Skeletal muscle tissue (tissue), 3 donors: ENCODE measurements at regions not wholly inside any gene's neighbourhood (a gene's known extent, or its start where the extent isn't known, plus 50 kb on each side); places are given as distances from the start of the nearest gene placed in this dataset.

Experiments
- H3K27ac ChIP-seq: one replicate; pipeline ENCODE4 v1.7.0; 2013; ENCODE audit warnings: mild to moderate bottlenecking, low read depth, low read length, inconsistent platforms
- H3K27me3 ChIP-seq, 3 donors: one replicate each; pipeline ENCODE4 v1.7.0; 2013; ENCODE audit warnings: low read length in 3 of 3; ENCODE audit not compliant: control insufficient read depth in 3 of 3, insufficient read depth in 3 of 3
- H3K36me3 ChIP-seq, 3 donors: one replicate each; pipeline ENCODE4 v1.7.0; 2013; ENCODE audit warnings: low read length in 3 of 3; ENCODE audit not compliant: control insufficient read depth in 3 of 3, insufficient read depth in 3 of 3
- H3K4me1 ChIP-seq, 3 donors: one replicate each; pipeline ENCODE4 v1.7.0; 2013; ENCODE audit warnings: low read length in 3 of 3, mild to moderate bottlenecking in 3 of 3; ENCODE audit not compliant: control insufficient read depth in 3 of 3, insufficient read depth in 3 of 3
- H3K4me3 ChIP-seq, 3 donors: one replicate each; pipeline ENCODE4 v1.7.0; 2013; ENCODE audit warnings: low read length in 3 of 3
- H3K9ac ChIP-seq, 3 donors: one replicate each; pipeline ENCODE4 v1.7.0; 2013; ENCODE audit warnings: low read length in 3 of 3, mild to moderate bottlenecking in 3 of 3, moderate library complexity in 2 of 3, low read depth in 1 of 3
- H3K9me3 ChIP-seq, 3 donors: one replicate each; pipeline ENCODE4 v1.7.0; 2013; ENCODE audit warnings: low read length in 3 of 3; ENCODE audit not compliant: control insufficient read depth in 3 of 3
- donor health status: Osteomylitis.

- no peak overlapping the region for H3K9ac ChIP-seq
- H3K27ac ChIP-seq, result no peak overlapping the region
- H3K36me3 ChIP-seq, result no peaks in the 10 kb centered on the region
Measured at GRCh38 chr14:62304257-62304656, 542.0 kb downstream of the SNAPC1 start.

GRCh38 chr14:62307844-62308243 is 545.6 kb downstream of the SNAPC1 start:
- H3K4me3 ChIP-seq, result no peak overlapping the region
- H3K27ac ChIP-seq, result no peak overlapping the region
- no peaks in the 10 kb centered on the region for H3K9me3 ChIP-seq
- H3K27me3 ChIP-seq, result no peaks in the 10 kb centered on the region
- no peaks in the 10 kb centered on the region for H3K36me3 ChIP-seq
- no peaks in the 10 kb centered on the region for H3K4me1 ChIP-seq
- H3K9ac ChIP-seq, result no peak overlapping the region

More at GRCh38 chr14:62304257-62304656, 542.0 kb downstream of the SNAPC1 start:
- H3K27me3 ChIP-seq, result no peaks in the 10 kb centered on the region
- H3K4me3 ChIP-seq, result no peak overlapping the region
- peaks cover 0 to 5% (median 0%) of the 10 kb centered on the region in 3 donors for H3K4me1 ChIP-seq
- H3K9me3 ChIP-seq, result no peaks in the 10 kb centered on the region

- Histone ChIP-seq H3K27me3 (no peaks in the 10 kb centered on the region), H3K27ac (no peak overlapping the region), H3K9me3 (no peaks in the 10 kb centered on the region), H3K9ac (no peak overlapping the region), H3K36me3 (no peaks in the 10 kb centered on the region), H3K4me1 (no peaks in the 10 kb centered on the region), H3K4me3 (no peak overlapping the region)
Measured at GRCh38 chr14:62308316-62308715, 546.1 kb downstream of the SNAPC1 start.

GRCh38 chr14:62308891-62309290 is 546.7 kb downstream of the SNAPC1 start:
- Histone ChIP-seq H3K27ac (no peak overlapping the region), H3K27me3 (no peaks in the 10 kb centered on the region)

GRCh38 chr14:62313212-62313611 is 551.0 kb downstream of the SNAPC1 start:
- Histone ChIP-seq H3K36me3 (no peaks in the 10 kb centered on the region), H3K27ac (no peak overlapping the region), H3K27me3 (no peaks in the 10 kb centered on the region), H3K9me3 (no peaks in the 10 kb centered on the region), H3K4me3 (no peak overlapping the region), H3K4me1 (no peaks in the 10 kb centered on the region), H3K9ac (no peak overlapping the region)

More at GRCh38 chr14:62308891-62309290, 546.7 kb downstream of the SNAPC1 start:
- Histone ChIP-seq H3K4me3 (no peak overlapping the region), H3K4me1 (no peaks in the 10 kb centered on the region), H3K9me3 (no peaks in the 10 kb centered on the region), H3K9ac (no peak overlapping the region), H3K36me3 (no peaks in the 10 kb centered on the region)

- Histone ChIP-seq H3K36me3 (no peaks in the 10 kb centered on the region), H3K4me1 (no peaks in the 10 kb centered on the region), H3K9ac (no peak overlapping the region), H3K9me3 (no peaks in the 10 kb centered on the region), H3K27me3 (no peaks in the 10 kb centered on the region), H3K4me3 (no peak overlapping the region), H3K27ac (no peak overlapping the region)
Measured at GRCh38 chr14:62314221-62314620, 552.0 kb downstream of the SNAPC1 start.

GRCh38 chr14:62314871-62315270 is 552.7 kb downstream of the SNAPC1 start:
- Histone ChIP-seq H3K4me1 (no peaks in the 10 kb centered on the region), H3K27me3 (no peaks in the 10 kb centered on the region), H3K9ac (no peak overlapping the region), H3K9me3 (no peaks in the 10 kb centered on the region), H3K27ac (no peak overlapping the region), H3K4me3 (no peak overlapping the region), H3K36me3 (no peaks in the 10 kb centered on the region)

GRCh38 chr14:62315631-62316030 is 553.4 kb downstream of the SNAPC1 start:
- Histone ChIP-seq H3K27ac (no peak overlapping the region), H3K4me1 (no peaks in the 10 kb centered on the region), H3K4me3 (no peak overlapping the region), H3K36me3 (no peaks in the 10 kb centered on the region), H3K27me3 (no peaks in the 10 kb centered on the region), H3K9me3 (no peaks in the 10 kb centered on the region), H3K9ac (no peak overlapping the region)

- Histone ChIP-seq H3K4me3 (no peak overlapping the region), H3K27ac (no peak overlapping the region), H3K36me3 (no peaks in the 10 kb centered on the region), H3K4me1 (no peaks in the 10 kb centered on the region), H3K9ac (no peak overlapping the region), H3K9me3 (no peaks in the 10 kb centered on the region), H3K27me3 (no peaks in the 10 kb centered on the region)
Measured at GRCh38 chr14:62322216-62322615, 560.0 kb downstream of the SNAPC1 start.

GRCh38 chr14:62329427-62329826 is 567.2 kb downstream of the SNAPC1 start:
- Histone ChIP-seq H3K9me3 (no peaks in the 10 kb centered on the region), H3K27ac (no peak overlapping the region), H3K27me3 (no peaks in the 10 kb centered on the region), H3K4me1 (no peaks in the 10 kb centered on the region), H3K9ac (no peak overlapping the region), H3K36me3 (no peaks in the 10 kb centered on the region), H3K4me3 (no peak overlapping the region)

- H3K9me3 ChIP-seq, result peaks cover 0 to 6% (median 0%) of the 10 kb centered on the region in 3 donors
- H3K4me3 ChIP-seq, result no peak overlapping the region
- H3K27me3 ChIP-seq, result no peaks in the 10 kb centered on the region
- H3K4me1 ChIP-seq, result no peaks in the 10 kb centered on the region
- no peak overlapping the region for H3K9ac ChIP-seq
- H3K27ac ChIP-seq, result no peak overlapping the region
- H3K36me3 ChIP-seq, result no peaks in the 10 kb centered on the region
Measured at GRCh38 chr14:62347562-62348011, 585.4 kb downstream of the SNAPC1 start.
